Astrocyte (in vitro differentiated cells and primary cell): ENCODE measurements at regions not wholly inside any gene's neighbourhood (a gene's known extent, or its start where the extent isn't known, plus 50 kb on each side); places are given as distances from the start of the nearest gene placed in this dataset.

Source experiments
- DNase-seq: peaks from one replicate; pipeline ENCODE4 v3.0.0-alpha.2; 2010; ENCODE audit warnings: low read depth
- FAIRE-seq: peaks from 2 replicates; lab custom pipeline; 2011; peaks lifted over from hg19 to GRCh38; lab: Jason Lieb, UNC
- H2AFZ ChIP-seq: 2 replicates; pipeline ENCODE4 v1.6.0; 2012; ENCODE audit warnings: low read depth, low read length, inconsistent platforms
- H3K27ac ChIP-seq: 2 replicates; pipeline ENCODE4 v1.5.1; 2011; ENCODE audit warnings: low read depth, low read length, inconsistent platforms
- H3K27me3 ChIP-seq: 2 replicates; pipeline ENCODE4 v1.6.0; 2011; ENCODE audit warnings: low read length, inconsistent platforms; ENCODE audit not compliant: insufficient read depth
- H3K36me3 ChIP-seq: 2 replicates; pipeline ENCODE4 v1.5.1; 2011; ENCODE audit warnings: low read length, inconsistent platforms; ENCODE audit not compliant: insufficient read depth
- H3K4me1 ChIP-seq: 2 replicates; pipeline ENCODE4 v1.5.1; 2011; ENCODE audit warnings: low read length, inconsistent platforms; ENCODE audit not compliant: insufficient read depth
- H3K4me2 ChIP-seq: 2 replicates; pipeline ENCODE4 v1.6.0; 2012; ENCODE audit warnings: low read length, inconsistent platforms
- H3K4me3 ChIP-seq: 2 replicates; pipeline ENCODE4 v1.5.1; 2011; ENCODE audit warnings: low read depth, mild to moderate bottlenecking, low read length, inconsistent platforms; ENCODE audit not compliant: insufficient read depth
- H3K79me2 ChIP-seq: 2 replicates; pipeline ENCODE4 v1.6.0; 2012; ENCODE audit warnings: mild to moderate bottlenecking, low read length, inconsistent platforms; ENCODE audit not compliant: insufficient read depth
- H3K9ac ChIP-seq: 2 replicates; pipeline ENCODE4 v1.6.0; 2012; ENCODE audit warnings: mild to moderate bottlenecking, low read length, inconsistent platforms
- H3K9me3 ChIP-seq: 2 replicates; pipeline ENCODE4 v1.5.1; 2012; ENCODE audit warnings: low read depth, mild to moderate bottlenecking, low read length, inconsistent platforms; ENCODE audit not compliant: insufficient read depth
- H4K20me1 ChIP-seq: 2 replicates; pipeline ENCODE4 v1.6.0; 2012; ENCODE audit warnings: low read length, inconsistent platforms; ENCODE audit not compliant: insufficient read depth
- H3K27ac Mint-ChIP-seq: one replicate; pipeline ENCODE4 v1.8.0; 2021; ENCODE audit warnings: mild to moderate bottlenecking, mixed read lengths; ENCODE audit not compliant: unreplicated experiment
- H3K27me3 Mint-ChIP-seq: one replicate; pipeline ENCODE4 v1.8.0; 2021; ENCODE audit warnings: low read depth, mixed read lengths; ENCODE audit not compliant: unreplicated experiment
- H3K36me3 Mint-ChIP-seq: one replicate; pipeline ENCODE4 v1.8.0; 2021; ENCODE audit warnings: low read depth, mixed read lengths; ENCODE audit not compliant: unreplicated experiment
- H3K4me1 Mint-ChIP-seq: one replicate; pipeline ENCODE4 v1.8.0; 2021; ENCODE audit warnings: low read depth, mixed read lengths; ENCODE audit not compliant: unreplicated experiment
- H3K4me3 Mint-ChIP-seq: one replicate; pipeline ENCODE4 v1.8.0; 2021; ENCODE audit warnings: mild to moderate bottlenecking, moderate library complexity, mixed read lengths; ENCODE audit not compliant: unreplicated experiment
- H3K9me3 Mint-ChIP-seq: one replicate; pipeline ENCODE4 v1.8.0; 2021; ENCODE audit warnings: mild to moderate bottlenecking, mixed read lengths; ENCODE audit not compliant: unreplicated experiment
- EZH2 ChIP-seq: IDR thresholded peaks from 2 replicates; pipeline ENCODE4 v1.6.1; 2012; ENCODE audit warnings: mild to moderate bottlenecking, low read length, inconsistent platforms; ENCODE audit not compliant: insufficient read depth
- TF ChIP-seq, protein P1 (sequence below): IDR thresholded peaks from 2 replicates; pipeline ENCODE4 v1.5.1; 2011; ENCODE audit warnings: low read depth, mild to moderate bottlenecking, inconsistent platforms, low read length, moderate library complexity; ENCODE audit not compliant: insufficient read depth

DNA sequence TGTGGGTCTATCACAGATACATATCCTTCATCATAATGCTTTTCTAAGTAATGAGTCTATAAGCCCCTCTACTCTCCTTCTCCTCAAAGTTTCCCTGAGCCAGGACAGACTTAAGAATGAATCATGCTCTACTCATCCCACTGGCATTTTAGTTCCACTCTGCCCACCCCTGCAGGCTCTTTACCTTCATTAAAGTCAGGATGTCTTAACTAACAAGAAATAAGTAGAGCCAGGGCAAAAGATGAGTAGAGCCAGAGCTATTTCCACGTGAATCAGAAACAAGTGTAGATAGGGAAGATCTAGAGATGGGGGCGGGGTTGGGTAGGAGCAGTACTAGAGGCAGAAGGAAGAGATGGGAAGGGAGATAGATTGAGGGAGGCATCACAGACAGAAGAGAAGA is 790.5 kb downstream of the RNF144A start:
- Histone ChIP-seq H3K36me3 (no peaks in the 10 kb centered on the region), H4K20me1 (no peaks in the 10 kb centered on the region), H3K9ac (no peak overlapping the region), H3K9me3 (no peaks in the 10 kb centered on the region), H3K27me3 (no peaks in the 10 kb centered on the region), H3K4me2 (peak overlapping the region; percentile 24), H3K4me1 (peaks cover 16% of the 10 kb centered on the region), H2AFZ (no peak overlapping the region), H3K27ac (no peak overlapping the region), H3K4me3 (no peak overlapping the region), H3K79me2 (no peaks in the 10 kb centered on the region)
- TF ChIP-seq, protein P1, sequence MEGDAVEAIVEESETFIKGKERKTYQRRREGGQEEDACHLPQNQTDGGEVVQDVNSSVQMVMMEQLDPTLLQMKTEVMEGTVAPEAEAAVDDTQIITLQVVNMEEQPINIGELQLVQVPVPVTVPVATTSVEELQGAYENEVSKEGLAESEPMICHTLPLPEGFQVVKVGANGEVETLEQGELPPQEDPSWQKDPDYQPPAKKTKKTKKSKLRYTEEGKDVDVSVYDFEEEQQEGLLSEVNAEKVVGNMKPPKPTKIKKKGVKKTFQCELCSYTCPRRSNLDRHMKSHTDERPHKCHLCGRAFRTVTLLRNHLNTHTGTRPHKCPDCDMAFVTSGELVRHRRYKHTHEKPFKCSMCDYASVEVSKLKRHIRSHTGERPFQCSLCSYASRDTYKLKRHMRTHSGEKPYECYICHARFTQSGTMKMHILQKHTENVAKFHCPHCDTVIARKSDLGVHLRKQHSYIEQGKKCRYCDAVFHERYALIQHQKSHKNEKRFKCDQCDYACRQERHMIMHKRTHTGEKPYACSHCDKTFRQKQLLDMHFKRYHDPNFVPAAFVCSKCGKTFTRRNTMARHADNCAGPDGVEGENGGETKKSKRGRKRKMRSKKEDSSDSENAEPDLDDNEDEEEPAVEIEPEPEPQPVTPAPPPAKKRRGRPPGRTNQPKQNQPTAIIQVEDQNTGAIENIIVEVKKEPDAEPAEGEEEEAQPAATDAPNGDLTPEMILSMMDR, result no peak
- no peak for TF ChIP-seq EZH2
- Mint-ChIP-seq H3K4me1 (peaks cover 28% of the 10 kb centered on the region), H3K9me3 (peaks cover 3% of the 10 kb centered on the region), H3K4me3 (peak overlapping the region; percentile 4), H3K36me3 (no peaks in the 10 kb centered on the region), H3K27ac (no peak overlapping the region), H3K27me3 (peaks cover 3% of the 10 kb centered on the region)
- peak; percentile 83 for DNase-seq
- peak; percentile 58 for FAIRE-seq

DNA sequence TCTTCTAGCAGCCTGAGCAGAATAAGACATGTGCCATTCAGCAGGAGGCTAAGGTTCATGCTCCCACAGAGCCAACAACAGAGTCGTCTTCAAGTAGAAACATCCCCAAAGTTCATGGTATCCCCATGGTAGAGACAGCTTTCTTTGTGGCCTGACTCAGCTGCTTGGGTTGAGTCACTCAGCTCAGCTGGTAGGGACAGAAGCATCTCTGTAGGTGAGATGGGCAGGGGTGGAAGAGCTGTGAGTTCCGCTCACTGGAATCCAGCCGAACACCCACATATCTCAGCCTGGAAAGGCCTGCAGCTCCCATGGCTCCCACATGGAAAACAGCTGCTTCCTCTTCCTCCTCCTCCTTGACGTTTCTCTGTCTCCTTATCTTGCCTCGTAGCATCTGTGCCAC is 792.7 kb downstream of the RNF144A start:
- no peak overlapping the region for H3K4me3 Mint-ChIP-seq
- FAIRE-seq (no peak), DNase-seq (peak; percentile 55)
- H3K4me3 ChIP-seq, result no peak overlapping the region
- H3K27me3 Mint-ChIP-seq, result no peaks in the 10 kb centered on the region
- no peaks in the 10 kb centered on the region for H3K36me3 Mint-ChIP-seq
- H3K27ac Mint-ChIP-seq, result peak overlapping the region; percentile 56
- TF ChIP-seq, protein P1, result no peak
- peaks cover 16% of the 10 kb centered on the region for H3K4me1 ChIP-seq
- H2AFZ ChIP-seq, result peak overlapping the region; percentile 35
- H3K27me3 ChIP-seq, result no peaks in the 10 kb centered on the region
- no peak overlapping the region for H3K4me2 ChIP-seq
- H3K36me3 ChIP-seq, result no peaks in the 10 kb centered on the region
- no peaks in the 10 kb centered on the region for H4K20me1 ChIP-seq
- no peaks in the 10 kb centered on the region for H3K9me3 ChIP-seq
- H3K79me2 ChIP-seq, result no peaks in the 10 kb centered on the region
- no peak overlapping the region for H3K9ac ChIP-seq
- H3K9me3 Mint-ChIP-seq, result peaks cover 3% of the 10 kb centered on the region
- no peak overlapping the region for H3K27ac ChIP-seq
- H3K4me1 Mint-ChIP-seq, result peaks cover 23% of the 10 kb centered on the region

DNA sequence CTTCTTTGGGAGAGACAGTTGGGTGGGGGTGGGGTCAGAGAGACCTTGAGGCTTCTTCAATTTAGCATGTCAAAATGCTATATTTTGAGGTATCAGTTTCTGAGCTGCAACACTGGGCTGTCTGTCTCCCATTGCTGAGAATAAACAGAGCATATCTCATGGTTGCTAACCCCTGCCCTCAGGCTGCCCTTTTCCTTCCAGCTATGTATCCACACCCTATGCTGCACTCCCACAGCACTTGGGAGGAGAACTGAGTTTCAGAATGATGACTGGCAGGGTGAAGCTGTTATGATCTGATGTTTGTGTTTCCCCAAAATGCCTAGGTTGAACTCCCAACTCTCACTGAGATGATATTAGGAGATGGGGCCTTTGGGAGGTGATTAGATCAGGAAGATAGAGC is 794.0 kb downstream of the RNF144A start:
- H3K27ac Mint-ChIP-seq, result no peak overlapping the region

More for the DNA sequence above, 794.0 kb downstream of the RNF144A start:
- TF ChIP-seq EZH2, result no peak
- TF ChIP-seq, protein P1, result no peak
- Histone ChIP-seq H2AFZ (no peak overlapping the region), H3K9ac (no peak overlapping the region), H3K9me3 (no peaks in the 10 kb centered on the region), H3K79me2 (no peaks in the 10 kb centered on the region), H3K4me1 (peaks cover 16% of the 10 kb centered on the region), H3K27ac (no peak overlapping the region), H3K36me3 (no peaks in the 10 kb centered on the region), H3K4me2 (no peak overlapping the region), H3K4me3 (no peak overlapping the region), H3K27me3 (no peaks in the 10 kb centered on the region), H4K20me1 (no peaks in the 10 kb centered on the region)
- no peak for DNase-seq
- Mint-ChIP-seq H3K9me3 (peaks cover 3% of the 10 kb centered on the region), H3K27me3 (no peaks in the 10 kb centered on the region), H3K36me3 (no peaks in the 10 kb centered on the region), H3K4me3 (no peak overlapping the region), H3K4me1 (peaks cover 23% of the 10 kb centered on the region)
- no peak for FAIRE-seq
